HFF-Myc (cell line): ENCODE measurements at regions not wholly inside any gene's neighbourhood (a gene's known extent, or its start where the extent isn't known, plus 50 kb on each side); places are given as distances from the start of the nearest gene placed in this dataset.
"Not testable (repeated sequence)": the region's sequence is repeated elsewhere in the genome, so short reads cannot be mapped to it uniquely, and the experiment has no call there.

Experiments used
- DNase-seq: peaks from one replicate; pipeline ENCODE4 v3.0.0-alpha.2; 2011; ENCODE audit warnings: low read depth; ENCODE audit errors: extremely low read depth
- H3K4me3 ChIP-seq: replicated peaks from 2 replicates; pipeline ENCODE4 v1.5.1; 2011; ENCODE audit warnings: low read depth, mild to moderate bottlenecking, control low read depth, low read length
- CTCF ChIP-seq: IDR thresholded peaks from 2 replicates; pipeline ENCODE4 v1.5.1; 2012; ENCODE audit warnings: mild to moderate bottlenecking, low read depth, low read length, control low read depth; ENCODE audit errors: missing control alignments

- DNase-seq, result no peak
- H3K4me3 ChIP-seq, result no peak overlapping the region
- no peak for TF ChIP-seq CTCF
These were observed 466.9 kb downstream of the MID1IP1 start for GRCh38 chrX:39268207-39268606.

- no peak overlapping the region for H3K4me3 ChIP-seq
- DNase-seq, result no peak
- TF ChIP-seq CTCF, result no peak
These were observed 474.3 kb downstream of the MID1IP1 start for GRCh38 chrX:39275500-39276068.

- not testable (repeated sequence) for DNase-seq
These were observed 476.6 kb downstream of the MID1IP1 start for GRCh38 chrX:39277685-39278390.

GRCh38 chrX:39283239-39283638, 482.0 kb downstream of the MID1IP1 start:
- DNase-seq, result no peak

More at GRCh38 chrX:39277685-39278390, 476.6 kb downstream of the MID1IP1 start:
- not testable (repeated sequence) for H3K4me3 ChIP-seq

GRCh38 chrX:39288592-39288991, 487.3 kb downstream of the MID1IP1 start:
- DNase-seq, result no peak
- no peak for TF ChIP-seq CTCF
- no peak overlapping the region for H3K4me3 ChIP-seq

More at GRCh38 chrX:39283239-39283638, 482.0 kb downstream of the MID1IP1 start:
- TF ChIP-seq CTCF, result no peak
- H3K4me3 ChIP-seq, result no peak overlapping the region

- no peak overlapping the region for H3K4me3 ChIP-seq
- TF ChIP-seq CTCF, result no peak
- no peak for DNase-seq
These were observed 488.6 kb downstream of the MID1IP1 start for GRCh38 chrX:39289827-39290226.

- no peak for DNase-seq
- no peak for TF ChIP-seq CTCF
- no peak overlapping the region for H3K4me3 ChIP-seq
These were observed 491.9 kb downstream of the MID1IP1 start for GRCh38 chrX:39293203-39293602.
